HCT116 (cell line): ENCODE measurements at regions not wholly inside any gene's neighbourhood (a gene's known extent, or its start where the extent isn't known, plus 50 kb on each side); places are given as distances from the start of the nearest gene placed in this dataset.

Source experiments
- ATAC-seq: fragments of 200-7000 bp; cut with Tn5 transposase; 2 replicates; pipeline ENCODE4 v1.9.1; 2020; ENCODE audit warnings: mild to moderate bottlenecking, moderate library complexity
- BruUV-seq: library from RNA; stranded (reverse); fragments of 400-500 nt; replicated peaks from 2 replicates; lab custom pipeline; 2021; lab: Mats Ljungman, UMichigan
- CTCF ChIA-PET: fragments of 300-600 bp; sonication (Branson Sonifier 250); formaldehyde crosslinking; loops from one replicate; lab custom pipeline; 2021; ENCODE audit warnings: antibody characterized with exemption; lab: Charles Lee
- POLR2A ChIA-PET: fragments of 300-600, 350-600 bp; sonication (Branson Sonifier 250); formaldehyde crosslinking; loops from one replicate; lab custom pipeline; 2021; ENCODE audit warnings: antibody characterized with exemption; lab: Charles Lee
- RAD21 ChIA-PET, 2 experiments: fragments of 300-600 bp; sonication (Branson Sonifier 250); formaldehyde crosslinking; loops; one replicate each; lab custom pipeline; 2023; ENCODE audit warnings: low total read pairs in 2 of 2; ENCODE audit not compliant: uncharacterized antibody in 2 of 2, unreplicated experiment in 2 of 2, low non-redundant PET in 1 of 2; lab: Charles Lee
- DNase-seq: peaks from one replicate; pipeline ENCODE4 v3.0.0-alpha.2; 2010; ENCODE audit warnings: low read depth, low spot score
- H2AFZ ChIP-seq: fragments of 200-600 bp; shearing (Covaris generic), sonication (generic); 2 replicates; pipeline ENCODE4 v1.6.1; 2017; ENCODE audit warnings: low read depth, mixed run types, mixed read lengths, antibody characterized with exemption, low read length; ENCODE audit not compliant: poor library complexity, severe bottlenecking
- H3K27ac ChIP-seq: 2 replicates; pipeline ENCODE4 v1.5.1; 2012; ENCODE audit warnings: low read depth, low read length
- H3K27me3 ChIP-seq: fragments of 200-600 bp; sonication (generic); 2 replicates; pipeline ENCODE4 v1.6.1; 2016; ENCODE audit warnings: mixed run types, low read length, mixed read lengths; ENCODE audit not compliant: insufficient read depth
- H3K36me3 ChIP-seq, 2 experiments: fragments of 200-500 bp in 1 of 2; fragments of 200-600 bp in 1 of 2; sonication (Bioruptor generic) in 1 of 2; sonication (generic) in 1 of 2; 2 replicates each; pipeline versions ENCODE4 v1.5.1 to v1.6.1; 2014 to 2016; ENCODE audit warnings: low read length in 2 of 2, inconsistent platforms in 1 of 2, mixed read lengths in 1 of 2, mixed run types in 1 of 2; ENCODE audit not compliant: insufficient read depth in 2 of 2, control insufficient read depth in 1 of 2
- H3K4me1 ChIP-seq, 2 experiments: fragments of 200-600 bp in 1 of 2; sonication (generic) in 1 of 2; 2 replicates each; pipeline versions ENCODE4 v1.5.1 to v1.6.1; 2012 to 2017; ENCODE audit warnings: low read length in 2 of 2, inconsistent platforms in 1 of 2, mild to moderate bottlenecking in 1 of 2, mixed read lengths in 1 of 2, mixed run types in 1 of 2, moderate library complexity in 1 of 2; ENCODE audit not compliant: insufficient read depth in 2 of 2, control insufficient read depth in 1 of 2
- H3K4me2 ChIP-seq: fragments of 200-600 bp; sonication (generic); 2 replicates; pipeline ENCODE4 v1.6.1; 2017; ENCODE audit warnings: mixed run types, low read length, mixed read lengths
- H3K4me3 ChIP-seq, 2 experiments: fragments of 200-600 bp in 1 of 2; sonication (generic) in 1 of 2; replicated peaks in 1 of 2; 2 replicates each; pipeline ENCODE4 v1.5.1; 2011 to 2016; ENCODE audit warnings: low read length in 2 of 2, control low read depth in 1 of 2, low read depth in 1 of 2, mild to moderate bottlenecking in 1 of 2, mixed read lengths in 1 of 2, mixed run types in 1 of 2
- H3K79me2 ChIP-seq: fragments of 200-600 bp; sonication (generic); 2 replicates; pipeline ENCODE4 v1.6.1; 2017; ENCODE audit warnings: mild to moderate bottlenecking, mixed run types, low read length, moderate library complexity, mixed read lengths; ENCODE audit not compliant: insufficient read depth
- H3K9ac ChIP-seq: fragments of 200-600 bp; sonication (generic); 2 replicates; pipeline ENCODE4 v1.6.1; 2016; ENCODE audit warnings: low read length, mixed read lengths
- H3K9me2 ChIP-seq: fragments of 200-600 bp; sonication (generic), shearing (Covaris generic); 2 replicates; pipeline ENCODE4 v1.6.1; 2017; ENCODE audit warnings: mixed run types, mild to moderate bottlenecking, moderate library complexity; ENCODE audit not compliant: insufficient read depth
- H3K9me3 ChIP-seq, 2 experiments: fragments of 200-500 bp in 1 of 2; fragments of 200-600 bp in 1 of 2; sonication (Bioruptor generic) in 1 of 2; sonication (generic) in 1 of 2; 2 replicates each; pipeline ENCODE4 v1.6.1; 2014 to 2017; ENCODE audit warnings: low read length in 2 of 2, mixed read lengths in 2 of 2, inconsistent platforms in 1 of 2, low read depth in 1 of 2, mild to moderate bottlenecking in 1 of 2, mixed run types in 1 of 2, moderate library complexity in 1 of 2; ENCODE audit not compliant: control insufficient read depth in 1 of 2, insufficient read depth in 1 of 2
- H4K20me1 ChIP-seq: fragments of 200-600 bp; sonication (generic), shearing (Covaris generic); 2 replicates; pipeline ENCODE4 v1.6.1; 2017; ENCODE audit warnings: mixed run types, mild to moderate bottlenecking, moderate library complexity; ENCODE audit not compliant: insufficient read depth
- CBX3 ChIP-seq: IDR thresholded peaks from 2 replicates; pipeline ENCODE4 v1.6.1; 2012; ENCODE audit warnings: low read depth
- CEBPB ChIP-seq: IDR thresholded peaks from 2 replicates; pipeline ENCODE4 v1.6.1; 2012; ENCODE audit warnings: low read depth
- ELF1 ChIP-seq: IDR thresholded peaks from 2 replicates; pipeline ENCODE4 v1.6.1; 2012; ENCODE audit warnings: low read depth, borderline replicate concordance
- EZH2phosphoT487 ChIP-seq: fragments of 200-600 bp; IDR thresholded peaks from 2 replicates; pipeline ENCODE4 v1.6.1; 2018; ENCODE audit warnings: antibody characterized with exemption, borderline replicate concordance
- JUND ChIP-seq: IDR thresholded peaks from 2 replicates; pipeline ENCODE4 v1.6.1; 2012
- MAX ChIP-seq: IDR thresholded peaks from 2 replicates; pipeline ENCODE4 v1.6.1; 2012
- POLR2A ChIP-seq: IDR thresholded peaks from 2 replicates; pipeline ENCODE4 v1.7.0; 2011; ENCODE audit warnings: borderline replicate concordance; ENCODE audit not compliant: insufficient read depth, insufficient read length; ENCODE audit errors: extremely low read depth
- RAD21 ChIP-seq: IDR thresholded peaks from 2 replicates; pipeline ENCODE4 v1.6.1; 2012; ENCODE audit warnings: low read depth, mild to moderate bottlenecking
- SIN3A ChIP-seq: IDR thresholded peaks from 2 replicates; pipeline ENCODE4 v1.6.1; 2012; ENCODE audit warnings: low read depth
- SRF ChIP-seq: IDR thresholded peaks from 2 replicates; pipeline ENCODE4 v1.6.1; 2012; ENCODE audit warnings: low read depth
- YY1 ChIP-seq: IDR thresholded peaks from 2 replicates; pipeline ENCODE4 v1.6.1; 2011; ENCODE audit warnings: low read length, low read depth, moderate library complexity, mild to moderate bottlenecking; ENCODE audit not compliant: insufficient replicate concordance; ENCODE audit errors: extremely low read depth
- ZBTB33 ChIP-seq: IDR thresholded peaks from 2 replicates; pipeline ENCODE4 v1.6.1; 2011; ENCODE audit warnings: mild to moderate bottlenecking, low read length, moderate library complexity; ENCODE audit not compliant: insufficient replicate concordance; ENCODE audit errors: extremely low read depth
- ZNF274 ChIP-seq: fragments of 200-500 bp; sonication (Bioruptor generic); IDR thresholded peaks from 2 replicates; pipeline ENCODE4 v1.6.1; 2014; ENCODE audit warnings: mild to moderate bottlenecking, low read depth, low read length, inconsistent platforms
- intact Hi-C: fragments of 100-400 bp; cut with micrococcal nuclease; formaldehyde crosslinking; loops from 2 replicates; pipeline ENCODE4 v1.10.0; 2022

GRCh38 chr14:81797315-81797714 lies 263.7 kb upstream of the SEL1L start:
- no peak for DNase-seq
- no peak overlapping the region for H3K27ac ChIP-seq
- H3K4me1 ChIP-seq = no peaks in the 10 kb centered on the region
- H3K27me3 ChIP-seq = no peaks in the 10 kb centered on the region
- ATAC-seq = no peak
- no TSS peak for BruUV-seq
- H3K9me2 ChIP-seq = no peaks in the 10 kb centered on the region
- H4K20me1 ChIP-seq = no peaks in the 10 kb centered on the region
- H3K4me2 ChIP-seq = no peak overlapping the region
- intact Hi-C loops = no loop called here
- no peak overlapping the region for H2AFZ ChIP-seq
- H3K36me3 ChIP-seq = no peaks in the 10 kb centered on the region
- peaks cover 0 to 8% of the 10 kb centered on the region in 2 experiments; a peak in 2 of 4 replicates for H3K9me3 ChIP-seq
- H3K4me3 ChIP-seq = no peak overlapping the region
- ChIA-PET CTCF (no interaction called here), RAD21 (no interaction called here), POLR2A (no interaction called here)
- no peak for TF ChIP-seq CBX3
- TF ChIP-seq RAD21 = no peak
- TF ChIP-seq CEBPB = no peak
- TF ChIP-seq YY1 = no peak
- no peak for TF ChIP-seq MAX
- TF ChIP-seq EZH2phosphoT487 = no peak
- H3K9ac ChIP-seq = no peak overlapping the region
- H3K79me2 ChIP-seq = no peaks in the 10 kb centered on the region

- Histone ChIP-seq H3K27me3 (no peaks in the 10 kb centered on the region), H4K20me1 (no peaks in the 10 kb centered on the region), H3K9me2 (no peaks in the 10 kb centered on the region), H3K9ac (no peak overlapping the region), H3K27ac (no peak overlapping the region), H3K4me3 (no peak overlapping the region), H2AFZ (no peak overlapping the region), H3K79me2 (no peaks in the 10 kb centered on the region), H3K9me3 (peaks cover 0 to 5% of the 10 kb centered on the region in 2 experiments; a peak in 2 of 4 replicates), H3K4me2 (no peak overlapping the region), H3K4me1 (no peaks in the 10 kb centered on the region), H3K36me3 (no peaks in the 10 kb centered on the region)
- no TSS peak for BruUV-seq
- no peak for DNase-seq
- ATAC-seq = no peak
- CTCF ChIA-PET = no interaction called here
- POLR2A ChIA-PET = no interaction called here
- RAD21 ChIA-PET = no interaction called here
- TF ChIP-seq MAX (no peak), ZNF274 (no peak), POLR2A (no peak), ZBTB33 (no peak), JUND (no peak), ELF1 (no peak), SIN3A (no peak), SRF (no peak)
- intact Hi-C loops = no loop called here
Measured at GRCh38 chr14:81801921-81802320, 268.3 kb upstream of the SEL1L start.
